Stimulated activated naive B cell treated with anti-CD40 and anti-IgM and Interleukin-4, amounts not matched to agents 10 μg/mL and 1 μg/mL and 100 μg/mL, for 72 hours (primary cell): ENCODE measurements at regions not wholly inside any gene's neighbourhood (a gene's known extent, or its start where the extent isn't known, plus 50 kb on each side); places are given as distances from the start of the nearest gene placed in this dataset.

Experiments used
- ATAC-seq, 2 donors: fragments of 150-1000 bp; cut with Tn5 transposase; replicated peaks; 2 replicates each; pipeline ENCODE4 v1.10.0; 2021; ENCODE audit warnings: moderate library complexity in 1 of 2
- DNase-seq: peaks from one replicate; pipeline ENCODE4 v3.0.0; 2021
- H3K27ac Mint-ChIP-seq: one replicate; pipeline ENCODE4 v1.8.0; 2022; ENCODE audit warnings: mild to moderate bottlenecking, mixed read lengths
- H3K27me3 Mint-ChIP-seq, 2 donors: one replicate each; pipeline ENCODE4 v1.8.0; 2022; ENCODE audit warnings: mixed read lengths in 2 of 2
- H3K36me3 Mint-ChIP-seq, 2 donors: one replicate each; pipeline ENCODE4 v1.8.0; 2022; ENCODE audit warnings: mixed read lengths in 2 of 2, mild to moderate bottlenecking in 1 of 2
- H3K4me1 Mint-ChIP-seq, 2 donors: one replicate each; pipeline ENCODE4 v1.8.0; 2022; ENCODE audit warnings: mixed read lengths in 2 of 2, mild to moderate bottlenecking in 1 of 2
- H3K4me3 Mint-ChIP-seq, 2 donors: one replicate each; pipeline ENCODE4 v1.8.0; 2022; ENCODE audit warnings: mild to moderate bottlenecking in 2 of 2, mixed read lengths in 2 of 2, moderate library complexity in 1 of 2
- H3K9me3 Mint-ChIP-seq, 2 donors: one replicate each; pipeline ENCODE4 v1.8.0; 2022; ENCODE audit warnings: mixed read lengths in 2 of 2, mild to moderate bottlenecking in 1 of 2

- DNase-seq = no peak
- Mint-ChIP-seq H3K4me3 (no peak overlapping the region), H3K36me3 (no peaks in the 10 kb centered on the region), H3K9me3 (no peaks in the 10 kb centered on the region), H3K4me1 (peaks cover 16 to 34% of the 10 kb centered on the region in 2 donors), H3K27me3 (no peaks in the 10 kb centered on the region), H3K27ac (no peak overlapping the region)
- no peak for ATAC-seq
These were observed 76.5 kb downstream of the ZNF281 start for GRCh38 chr1:200333329-200333728.

- peaks cover 1 to 2% of the 10 kb centered on the region in 2 donors for H3K27me3 Mint-ChIP-seq
- no peaks in the 10 kb centered on the region for H3K9me3 Mint-ChIP-seq
- no peak for ATAC-seq
- H3K36me3 Mint-ChIP-seq = no peaks in the 10 kb centered on the region
- no peak overlapping the region for H3K27ac Mint-ChIP-seq
- H3K4me3 Mint-ChIP-seq = no peak overlapping the region
- peaks cover 11 to 28% of the 10 kb centered on the region in 2 donors for H3K4me1 Mint-ChIP-seq
- no peak for DNase-seq
These were observed 77.1 kb downstream of the ZNF281 start for GRCh38 chr1:200332716-200333115.

DNA sequence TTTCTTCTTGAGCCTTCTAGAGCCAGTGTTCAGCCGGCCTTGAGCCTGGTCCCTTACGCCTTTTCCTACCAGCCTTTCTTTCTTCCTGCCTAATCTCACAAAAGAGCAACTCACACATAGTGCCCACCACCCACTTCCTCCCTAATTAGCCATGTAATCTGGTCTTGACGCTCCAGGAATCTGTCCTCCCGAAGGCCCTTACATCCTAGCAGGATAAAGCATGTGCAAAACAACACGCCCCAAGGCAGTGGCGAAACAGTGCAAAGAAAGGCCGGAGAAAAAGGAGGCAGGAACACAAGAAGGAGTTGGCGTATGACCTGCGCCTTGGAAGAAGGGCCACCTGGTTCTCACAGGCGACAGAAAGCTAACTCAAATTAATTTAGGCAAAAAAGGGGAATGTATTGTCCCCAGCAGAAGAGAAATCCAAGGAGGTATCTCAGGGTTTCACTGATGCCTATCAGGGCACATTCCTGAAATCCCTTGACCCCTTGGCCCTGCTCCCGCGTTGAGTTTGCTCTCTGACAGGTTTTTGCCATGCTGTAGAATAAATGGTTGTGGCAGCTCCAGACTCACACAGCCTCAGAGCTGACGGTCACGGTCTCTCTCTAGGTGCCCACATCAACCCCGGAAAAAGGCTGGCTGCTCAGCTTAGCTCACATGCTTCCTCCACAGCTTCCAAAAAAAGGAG, 79.0 kb downstream of the ZNF281 start:
- DNase-seq = no peak
- H3K4me1 Mint-ChIP-seq = peaks cover 5 to 14% of the 10 kb centered on the region in 2 donors
- H3K27ac Mint-ChIP-seq = no peak overlapping the region
- no peaks in the 10 kb centered on the region for H3K36me3 Mint-ChIP-seq
- H3K4me3 Mint-ChIP-seq = no peak overlapping the region
- peaks cover 7 to 13% of the 10 kb centered on the region in 2 donors for H3K27me3 Mint-ChIP-seq
- no peak for ATAC-seq
- no peaks in the 10 kb centered on the region for H3K9me3 Mint-ChIP-seq

GRCh38 chr1:200329208-200329882, 80.5 kb downstream of the ZNF281 start:
- Mint-ChIP-seq H3K4me3 (no peak overlapping the region), H3K4me1 (peaks cover 5 to 6% of the 10 kb centered on the region in 2 donors), H3K9me3 (no peaks in the 10 kb centered on the region), H3K27ac (no peak overlapping the region), H3K27me3 (peaks cover 7 to 13% of the 10 kb centered on the region in 2 donors), H3K36me3 (no peaks in the 10 kb centered on the region)
- ATAC-seq (no peak), DNase-seq (no peak)

GRCh38 chr1:200328379-200328778, 81.5 kb downstream of the ZNF281 start:
- no peak for DNase-seq
- Mint-ChIP-seq H3K4me1 (peaks cover 0 to 5% of the 10 kb centered on the region in 2 donors), H3K4me3 (no peak overlapping the region), H3K27me3 (peaks cover 7 to 13% of the 10 kb centered on the region in 2 donors), H3K9me3 (peaks cover 2 to 3% of the 10 kb centered on the region in 2 donors), H3K27ac (no peak overlapping the region), H3K36me3 (peaks cover 0 to 3% of the 10 kb centered on the region in 2 donors)
- ATAC-seq = no peak

DNA sequence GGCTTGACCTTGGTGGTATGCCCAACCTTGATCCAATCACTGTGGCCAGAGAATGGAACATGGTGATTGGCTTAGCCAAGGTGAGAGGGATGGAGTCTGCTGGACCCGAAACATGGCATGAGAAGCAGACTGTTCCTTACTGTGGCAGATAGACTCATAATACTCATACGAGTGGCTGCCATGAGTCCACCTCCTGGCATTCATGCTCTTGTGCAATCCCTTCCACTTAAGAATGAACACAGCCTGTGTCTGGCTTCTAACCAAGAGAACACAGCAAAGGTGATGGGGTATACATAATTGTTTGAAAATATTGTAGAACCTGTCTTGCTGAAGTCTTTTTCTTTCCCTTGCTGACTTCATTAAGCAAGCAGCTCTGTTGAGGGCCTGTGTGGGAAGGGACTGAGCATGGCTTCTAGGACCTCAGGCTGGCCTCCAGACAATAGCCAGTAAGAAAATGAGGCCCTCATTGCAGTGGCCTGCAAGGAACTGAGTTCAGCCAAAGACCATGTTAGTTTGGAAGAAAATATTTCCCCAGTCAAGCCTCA, 85.9 kb downstream of the ZNF281 start:
- H3K4me1 Mint-ChIP-seq = peaks cover 0 to 5% of the 10 kb centered on the region in 2 donors
- H3K4me3 Mint-ChIP-seq = no peak overlapping the region
- DNase-seq (no peak), ATAC-seq (no peak)
- H3K36me3 Mint-ChIP-seq = peaks cover 0 to 3% of the 10 kb centered on the region in 2 donors
- peaks cover 7 to 13% of the 10 kb centered on the region in 2 donors for H3K27me3 Mint-ChIP-seq
- no peak overlapping the region for H3K27ac Mint-ChIP-seq
- peaks cover 2 to 3% of the 10 kb centered on the region in 2 donors for H3K9me3 Mint-ChIP-seq

DNA sequence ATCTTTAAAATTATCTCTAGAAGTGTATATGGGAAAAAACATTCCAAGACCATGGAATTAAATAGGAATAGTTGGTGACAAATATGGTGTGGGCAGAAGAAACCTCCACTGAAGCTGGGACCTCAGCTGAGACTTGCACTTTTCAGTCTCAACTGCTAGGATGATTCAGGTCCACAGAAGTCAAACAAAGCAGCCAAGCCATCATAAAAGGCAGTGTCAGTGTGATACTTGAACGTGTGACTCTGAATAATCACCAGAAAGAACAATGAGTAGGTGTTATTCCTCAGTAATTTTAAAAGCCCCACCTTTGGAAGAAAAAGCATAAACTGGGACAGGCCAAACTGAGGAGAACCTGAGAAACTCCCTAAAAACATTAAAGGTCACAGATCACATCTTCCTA, 90.7 kb downstream of the ZNF281 start:
- H3K4me3 Mint-ChIP-seq = no peak overlapping the region
- peaks cover 0 to 4% of the 10 kb centered on the region in 2 donors for H3K27me3 Mint-ChIP-seq
- DNase-seq = no peak
- peaks cover 0 to 2% of the 10 kb centered on the region in 2 donors for H3K36me3 Mint-ChIP-seq
- no peak for ATAC-seq
- no peak overlapping the region for H3K27ac Mint-ChIP-seq
- no peaks in the 10 kb centered on the region for H3K4me1 Mint-ChIP-seq
- peaks cover 2% of the 10 kb centered on the region in 2 donors for H3K9me3 Mint-ChIP-seq

DNA sequence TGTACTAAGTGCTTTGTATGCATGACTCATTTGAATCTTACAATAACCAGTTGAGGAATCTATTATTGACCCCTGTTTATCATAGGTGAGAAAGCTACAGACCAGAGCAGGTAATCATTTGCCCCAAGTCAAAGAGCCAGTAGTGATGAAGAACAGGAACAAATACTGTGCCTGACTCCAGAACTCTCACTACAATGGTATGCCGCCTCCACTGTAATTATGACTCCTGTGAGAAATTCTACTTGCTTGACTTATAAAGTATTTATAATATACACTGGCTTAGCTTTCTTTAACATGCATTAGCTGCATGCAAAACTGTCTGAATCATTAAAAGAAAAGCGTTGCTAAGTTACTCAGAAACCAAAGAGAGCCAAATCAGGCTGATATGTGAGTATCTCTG, 92.6 kb downstream of the ZNF281 start:
- Mint-ChIP-seq H3K4me3 (no peak overlapping the region), H3K9me3 (no peaks in the 10 kb centered on the region), H3K27me3 (peaks cover 0 to 4% of the 10 kb centered on the region in 2 donors), H3K27ac (no peak overlapping the region), H3K36me3 (no peaks in the 10 kb centered on the region), H3K4me1 (no peaks in the 10 kb centered on the region)
- DNase-seq (no peak), ATAC-seq (no peak)

DNA sequence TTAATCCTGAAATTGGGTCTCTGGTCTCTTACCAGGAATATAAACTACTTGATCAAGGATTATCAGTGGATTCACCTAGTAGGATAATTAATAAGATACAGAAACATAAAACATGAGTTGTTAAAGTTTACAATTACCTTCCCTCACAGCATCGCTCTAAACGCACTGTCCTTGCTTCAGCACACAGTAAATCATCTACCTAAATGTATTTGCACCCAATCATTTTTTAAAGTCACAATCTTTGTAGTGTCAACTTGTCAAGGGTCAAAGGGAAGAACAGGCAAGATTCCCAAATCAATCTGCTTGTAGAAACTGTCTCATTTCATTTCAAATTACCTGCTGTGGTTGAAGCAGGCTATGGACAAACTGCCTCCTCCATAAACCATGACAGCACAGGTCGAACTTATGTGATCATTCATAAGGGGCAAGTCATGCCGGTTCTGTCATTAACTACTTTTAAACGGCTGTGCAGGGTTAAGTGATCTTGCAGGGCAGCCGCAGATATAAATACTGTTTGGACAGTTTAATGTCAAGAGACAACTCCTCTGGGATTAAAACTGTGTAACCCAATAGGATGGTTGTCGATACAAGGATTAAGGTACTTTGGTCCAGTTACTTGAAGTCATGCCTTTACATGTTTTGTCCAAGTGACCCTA, 93.6 kb downstream of the ZNF281 start:
- no peaks in the 10 kb centered on the region for H3K36me3 Mint-ChIP-seq
- no peaks in the 10 kb centered on the region for H3K9me3 Mint-ChIP-seq
- H3K4me1 Mint-ChIP-seq = peaks cover 0 to 1% of the 10 kb centered on the region in 2 donors
- peaks cover 0 to 4% of the 10 kb centered on the region in 2 donors for H3K27me3 Mint-ChIP-seq
- DNase-seq (no peak), ATAC-seq (no peak)
- H3K4me3 Mint-ChIP-seq = no peak overlapping the region
- no peak overlapping the region for H3K27ac Mint-ChIP-seq

- no peaks in the 10 kb centered on the region for H3K9me3 Mint-ChIP-seq
- H3K36me3 Mint-ChIP-seq = no peaks in the 10 kb centered on the region
- H3K27ac Mint-ChIP-seq = no peak overlapping the region
- H3K4me3 Mint-ChIP-seq = no peak overlapping the region
- H3K4me1 Mint-ChIP-seq = peaks cover 6 to 14% of the 10 kb centered on the region in 2 donors
- DNase-seq = no peak
- peaks cover 0 to 4% of the 10 kb centered on the region in 2 donors for H3K27me3 Mint-ChIP-seq
- ATAC-seq = no peak
These were observed 95.6 kb downstream of the ZNF281 start for GRCh38 chr1:200314085-200314750.

DNA sequence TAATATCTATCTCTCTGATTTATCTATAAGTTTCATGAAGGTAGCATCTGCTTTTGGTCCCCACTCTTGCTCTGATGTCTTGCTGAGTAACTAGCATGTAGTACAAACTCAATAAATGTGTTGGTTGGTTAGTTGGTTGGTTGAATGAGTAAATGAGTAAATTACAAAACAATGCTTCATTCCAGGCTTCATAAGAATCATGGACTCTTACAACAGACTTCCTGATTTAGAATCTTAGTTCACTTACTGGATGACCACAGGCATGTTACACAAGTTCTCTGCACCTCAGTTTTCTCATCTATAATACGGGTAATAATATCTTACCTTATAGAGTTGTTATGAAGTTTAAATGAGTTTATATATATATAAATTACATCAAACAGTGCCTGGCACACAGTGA, 98.6 kb downstream of the ZNF281 start:
- no peak overlapping the region for H3K4me3 Mint-ChIP-seq
- ATAC-seq (no peak), DNase-seq (no peak)
- no peak overlapping the region for H3K27ac Mint-ChIP-seq
- H3K4me1 Mint-ChIP-seq = peaks cover 19 to 44% of the 10 kb centered on the region in 2 donors
- peaks cover 0 to 3% of the 10 kb centered on the region in 2 donors for H3K27me3 Mint-ChIP-seq
- no peaks in the 10 kb centered on the region for H3K9me3 Mint-ChIP-seq
- no peaks in the 10 kb centered on the region for H3K36me3 Mint-ChIP-seq

DNA sequence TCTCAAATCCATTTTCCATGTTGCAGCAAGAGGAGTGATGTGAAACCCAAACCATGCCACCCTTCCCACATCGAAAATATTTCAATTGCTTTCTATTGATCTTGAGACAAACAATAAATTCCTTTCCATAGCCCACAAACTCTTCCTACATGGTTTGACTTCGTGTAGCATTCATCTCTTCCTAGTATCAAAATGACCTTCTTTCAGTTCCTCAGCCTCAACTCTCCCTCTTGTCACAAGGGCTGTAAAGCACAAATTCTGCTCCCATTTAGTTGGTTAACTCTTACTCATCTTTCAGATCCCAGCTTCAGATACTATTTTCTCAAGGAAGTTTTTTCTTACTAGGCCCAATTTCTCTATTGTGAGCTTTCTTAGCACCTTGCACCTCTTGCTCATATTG, 99.0 kb downstream of the ZNF281 start:
- H3K4me1 Mint-ChIP-seq = peaks cover 19 to 48% of the 10 kb centered on the region in 2 donors
- H3K27ac Mint-ChIP-seq = peak overlapping the region; percentile 48
- H3K9me3 Mint-ChIP-seq = no peaks in the 10 kb centered on the region
- no peaks in the 10 kb centered on the region for H3K36me3 Mint-ChIP-seq
- no peaks in the 10 kb centered on the region for H3K27me3 Mint-ChIP-seq
- ATAC-seq (no peak), DNase-seq (no peak)
- no peak overlapping the region for H3K4me3 Mint-ChIP-seq

DNA sequence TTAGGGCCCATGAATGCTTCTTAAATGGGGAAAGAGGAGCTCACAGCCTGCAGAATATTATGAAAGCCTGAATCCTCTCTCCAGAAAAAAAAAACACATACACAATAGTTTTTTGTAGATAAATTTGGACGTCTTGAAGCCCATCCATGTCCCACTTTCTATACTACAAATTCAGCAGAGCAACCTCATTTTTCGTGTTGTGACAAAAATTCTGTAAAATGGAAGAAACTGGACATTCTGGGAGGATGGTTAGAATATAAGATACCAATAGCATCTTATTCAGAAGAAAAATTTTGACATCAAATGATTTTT, 102.1 kb downstream of the ZNF281 start:
- H3K27ac Mint-ChIP-seq = no peak overlapping the region
- ATAC-seq (no peak), DNase-seq (no peak)
- H3K4me1 Mint-ChIP-seq = peaks cover 38 to 78% of the 10 kb centered on the region in 2 donors
- H3K36me3 Mint-ChIP-seq = no peaks in the 10 kb centered on the region
- peak overlapping the region in 1 of 2 donors; percentile 82 for H3K4me3 Mint-ChIP-seq
- no peaks in the 10 kb centered on the region for H3K27me3 Mint-ChIP-seq
- no peaks in the 10 kb centered on the region for H3K9me3 Mint-ChIP-seq
